NB4 (cell line): ENCODE measurements at regions not wholly inside any gene's neighbourhood (a gene's known extent, or its start where the extent isn't known, plus 50 kb on each side); places are given as distances from the start of the nearest gene placed in this dataset.

Experiments
- MAX ChIP-seq: IDR thresholded peaks from 2 replicates; pipeline ENCODE4 v1.6.1; 2011; ENCODE audit warnings: low read depth, low read length
- MYC ChIP-seq: IDR thresholded peaks from 2 replicates; pipeline ENCODE4 v1.6.1; 2011; ENCODE audit warnings: low read depth, low read length
- TF ChIP-seq, protein P1 (sequence below): IDR thresholded peaks from one replicate; pipeline ENCODE4 v1.5.1; 2012; ENCODE audit warnings: low read depth, low read length

DNA sequence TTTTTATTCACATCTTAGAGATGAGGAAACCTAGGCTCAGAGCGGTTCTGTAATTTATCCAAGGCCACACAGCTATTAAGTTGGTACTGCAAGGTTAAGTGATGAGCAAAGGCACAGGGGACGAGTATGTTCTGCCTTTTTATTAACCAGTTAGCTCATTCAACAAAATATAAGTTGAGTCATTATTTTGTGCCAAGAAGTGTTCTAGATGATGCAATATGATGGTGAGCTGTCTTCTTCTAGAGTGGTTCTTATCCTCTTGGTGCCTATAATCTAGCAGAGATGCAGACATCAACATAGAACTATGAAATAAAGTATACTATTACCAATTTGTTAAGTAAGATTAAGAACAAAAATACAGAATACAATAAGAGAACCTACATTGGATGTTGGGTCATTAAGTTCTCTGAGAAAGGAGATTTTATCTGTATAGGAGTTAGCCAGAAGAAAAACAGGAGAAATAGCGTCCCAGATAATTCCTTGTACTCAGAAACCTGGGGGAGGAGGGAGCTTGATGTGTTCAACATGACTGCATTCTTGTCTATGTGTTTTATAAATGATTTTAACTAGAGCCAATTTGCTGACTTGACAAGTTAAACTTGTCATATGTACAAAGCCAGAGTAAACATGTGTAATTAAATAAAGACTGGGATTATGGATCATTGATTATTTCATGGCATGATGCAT is 122.3 kb downstream of the TBXT start:
- no peak for TF ChIP-seq MYC
- TF ChIP-seq, protein P1, sequence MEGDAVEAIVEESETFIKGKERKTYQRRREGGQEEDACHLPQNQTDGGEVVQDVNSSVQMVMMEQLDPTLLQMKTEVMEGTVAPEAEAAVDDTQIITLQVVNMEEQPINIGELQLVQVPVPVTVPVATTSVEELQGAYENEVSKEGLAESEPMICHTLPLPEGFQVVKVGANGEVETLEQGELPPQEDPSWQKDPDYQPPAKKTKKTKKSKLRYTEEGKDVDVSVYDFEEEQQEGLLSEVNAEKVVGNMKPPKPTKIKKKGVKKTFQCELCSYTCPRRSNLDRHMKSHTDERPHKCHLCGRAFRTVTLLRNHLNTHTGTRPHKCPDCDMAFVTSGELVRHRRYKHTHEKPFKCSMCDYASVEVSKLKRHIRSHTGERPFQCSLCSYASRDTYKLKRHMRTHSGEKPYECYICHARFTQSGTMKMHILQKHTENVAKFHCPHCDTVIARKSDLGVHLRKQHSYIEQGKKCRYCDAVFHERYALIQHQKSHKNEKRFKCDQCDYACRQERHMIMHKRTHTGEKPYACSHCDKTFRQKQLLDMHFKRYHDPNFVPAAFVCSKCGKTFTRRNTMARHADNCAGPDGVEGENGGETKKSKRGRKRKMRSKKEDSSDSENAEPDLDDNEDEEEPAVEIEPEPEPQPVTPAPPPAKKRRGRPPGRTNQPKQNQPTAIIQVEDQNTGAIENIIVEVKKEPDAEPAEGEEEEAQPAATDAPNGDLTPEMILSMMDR, result no peak
- TF ChIP-seq MAX, result no peak
